Osteoblast (primary cell): ENCODE measurements at regions not wholly inside any gene's neighbourhood (a gene's known extent, or its start where the extent isn't known, plus 50 kb on each side); places are given as distances from the start of the nearest gene placed in this dataset.
"Not testable (repeated sequence)": the region's sequence is repeated elsewhere in the genome, so short reads cannot be mapped to it uniquely, and the experiment has no call there.

Source experiments
- DNase-seq: peaks from one replicate; pipeline ENCODE4 v3.0.0; 2011; ENCODE audit warnings: low spot score, mixed read lengths; ENCODE audit not compliant: insufficient read length; ENCODE audit errors: missing footprints
- H2AFZ ChIP-seq: 2 replicates; pipeline ENCODE4 v1.6.0; 2011; ENCODE audit warnings: mild to moderate bottlenecking, low read length
- H3K27ac ChIP-seq: 2 replicates; pipeline ENCODE4 v1.5.1; 2011; ENCODE audit warnings: mild to moderate bottlenecking, low read depth, low read length, moderate library complexity
- H3K27me3 ChIP-seq: 2 replicates; pipeline ENCODE4 v1.6.0; 2012; ENCODE audit warnings: mild to moderate bottlenecking, control low read depth, inconsistent platforms, low read length, moderate library complexity; ENCODE audit not compliant: insufficient read depth
- H3K36me3 ChIP-seq: 2 replicates; pipeline ENCODE4 v1.5.1; 2011; ENCODE audit warnings: mild to moderate bottlenecking, low read length, control low read depth, moderate library complexity; ENCODE audit not compliant: insufficient read depth
- H3K4me1 ChIP-seq: 2 replicates; pipeline ENCODE4 v1.5.1; 2011; ENCODE audit warnings: mild to moderate bottlenecking, low read length, control low read depth, moderate library complexity; ENCODE audit not compliant: insufficient read depth
- H3K4me2 ChIP-seq: 2 replicates; pipeline ENCODE4 v1.6.0; 2011; ENCODE audit warnings: mild to moderate bottlenecking, low read length; ENCODE audit not compliant: insufficient read depth
- H3K4me3 ChIP-seq: fragments of 200-600 bp; sonication (generic); 3 replicates; pipeline ENCODE4 v1.5.1; 2012; ENCODE audit warnings: mild to moderate bottlenecking, low read length, inconsistent platforms; ENCODE audit not compliant: insufficient read depth
- H3K79me2 ChIP-seq: 2 replicates; pipeline ENCODE4 v1.6.0; 2012; ENCODE audit warnings: mild to moderate bottlenecking, low read length, control low read depth, inconsistent platforms; ENCODE audit not compliant: insufficient read depth
- H3K9me3 ChIP-seq: 2 replicates; pipeline ENCODE4 v1.5.1; 2011; ENCODE audit warnings: low read depth, low read length, control low read depth
- H4K20me1 ChIP-seq: 2 replicates; pipeline ENCODE4 v1.6.0; 2012; ENCODE audit warnings: mild to moderate bottlenecking, low read length, control low read depth; ENCODE audit not compliant: insufficient read depth
- TF ChIP-seq, protein P1 (sequence below): IDR thresholded peaks from 2 replicates; pipeline ENCODE4 v1.5.1; 2011; ENCODE audit warnings: mild to moderate bottlenecking, low read depth, low read length, moderate library complexity; ENCODE audit errors: extremely low read depth

GRCh38 chr9:65401456-65402045, 116.5 kb upstream of the FOXD4L5 start:
- not testable (repeated sequence) for H3K4me1 ChIP-seq, H3K4me2 ChIP-seq, H3K9me3 ChIP-seq, H3K27ac ChIP-seq, H2AFZ ChIP-seq, DNase-seq, H3K36me3 ChIP-seq, H4K20me1 ChIP-seq, H3K79me2 ChIP-seq, H3K27me3 ChIP-seq, H3K4me3 ChIP-seq

GRCh38 chr9:65400886-65401285, 115.9 kb upstream of the FOXD4L5 start:
- Histone ChIP-seq H4K20me1 (no peaks in the 10 kb centered on the region), H3K4me3 (no peak overlapping the region), H3K4me1 (no peaks in the 10 kb centered on the region), H3K27ac (no peak overlapping the region), H3K9me3 (no peaks in the 10 kb centered on the region), H2AFZ (no peak overlapping the region), H3K79me2 (no peaks in the 10 kb centered on the region), H3K4me2 (no peak overlapping the region), H3K36me3 (no peaks in the 10 kb centered on the region), H3K27me3 (no peaks in the 10 kb centered on the region)
- TF ChIP-seq, protein P1, sequence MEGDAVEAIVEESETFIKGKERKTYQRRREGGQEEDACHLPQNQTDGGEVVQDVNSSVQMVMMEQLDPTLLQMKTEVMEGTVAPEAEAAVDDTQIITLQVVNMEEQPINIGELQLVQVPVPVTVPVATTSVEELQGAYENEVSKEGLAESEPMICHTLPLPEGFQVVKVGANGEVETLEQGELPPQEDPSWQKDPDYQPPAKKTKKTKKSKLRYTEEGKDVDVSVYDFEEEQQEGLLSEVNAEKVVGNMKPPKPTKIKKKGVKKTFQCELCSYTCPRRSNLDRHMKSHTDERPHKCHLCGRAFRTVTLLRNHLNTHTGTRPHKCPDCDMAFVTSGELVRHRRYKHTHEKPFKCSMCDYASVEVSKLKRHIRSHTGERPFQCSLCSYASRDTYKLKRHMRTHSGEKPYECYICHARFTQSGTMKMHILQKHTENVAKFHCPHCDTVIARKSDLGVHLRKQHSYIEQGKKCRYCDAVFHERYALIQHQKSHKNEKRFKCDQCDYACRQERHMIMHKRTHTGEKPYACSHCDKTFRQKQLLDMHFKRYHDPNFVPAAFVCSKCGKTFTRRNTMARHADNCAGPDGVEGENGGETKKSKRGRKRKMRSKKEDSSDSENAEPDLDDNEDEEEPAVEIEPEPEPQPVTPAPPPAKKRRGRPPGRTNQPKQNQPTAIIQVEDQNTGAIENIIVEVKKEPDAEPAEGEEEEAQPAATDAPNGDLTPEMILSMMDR: no peak
- peak; percentile 50 for DNase-seq

DNA sequence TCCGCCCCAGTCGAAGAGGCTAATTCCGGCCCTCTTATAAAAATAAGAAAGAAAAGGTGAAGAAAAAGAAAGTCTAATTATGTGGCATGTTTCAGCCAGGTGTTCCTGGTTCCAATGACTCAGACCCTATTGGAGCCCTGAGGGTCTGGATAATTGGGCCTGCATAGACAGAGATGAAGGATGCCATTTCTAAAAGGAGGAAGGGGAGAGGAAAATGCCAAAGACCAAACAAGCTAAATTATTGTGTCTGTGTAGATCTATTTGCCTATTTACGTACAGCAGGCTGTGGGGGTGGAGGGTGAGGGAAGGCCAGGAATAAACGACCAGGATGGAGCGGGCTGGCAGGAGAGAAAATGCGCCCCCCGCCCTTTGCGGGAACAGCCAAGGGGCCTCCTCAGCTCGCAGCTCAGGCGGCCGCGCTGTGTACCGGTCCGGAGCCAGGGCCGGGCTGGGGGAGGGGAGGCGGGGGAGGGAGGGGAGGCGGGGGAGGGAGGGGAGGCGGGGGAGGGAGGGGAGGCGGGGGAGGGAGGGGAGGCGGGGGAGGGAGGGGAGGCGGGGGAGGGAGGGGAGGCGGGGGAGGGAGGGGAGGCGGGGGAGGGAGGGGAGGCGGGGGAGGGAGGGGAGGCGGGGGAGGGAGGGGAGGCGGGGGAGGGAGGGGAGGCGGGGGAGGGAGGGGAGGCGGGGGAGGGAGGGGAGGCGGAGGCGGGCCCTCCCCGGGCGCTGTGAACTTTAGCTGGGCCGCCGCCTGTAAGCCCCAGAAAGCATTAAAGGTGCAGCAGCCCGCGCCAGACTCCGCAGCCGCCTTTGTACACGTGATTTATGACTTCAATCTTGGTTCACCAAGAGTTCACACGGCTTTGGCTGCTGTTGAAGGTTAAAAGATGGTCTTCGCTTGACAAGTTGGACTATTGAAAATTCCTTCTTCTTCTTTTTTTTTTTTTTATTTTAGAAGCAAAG, 113.0 kb upstream of the FOXD4L5 start:
- H4K20me1 ChIP-seq, H3K79me2 ChIP-seq, H3K27me3 ChIP-seq, H2AFZ ChIP-seq, H3K4me2 ChIP-seq, H3K27ac ChIP-seq, H3K9me3 ChIP-seq, DNase-seq, H3K4me1 ChIP-seq, H3K4me3 ChIP-seq, H3K36me3 ChIP-seq: not testable (repeated sequence)

- H2AFZ ChIP-seq, H3K79me2 ChIP-seq, H3K27me3 ChIP-seq, H3K4me2 ChIP-seq, H4K20me1 ChIP-seq, DNase-seq, H3K9me3 ChIP-seq, H3K36me3 ChIP-seq, H3K4me1 ChIP-seq, H3K27ac ChIP-seq, H3K4me3 ChIP-seq: not testable (repeated sequence)
Observed at GRCh38 chr9:65397226-65397625, 112.2 kb upstream of the FOXD4L5 start.

GRCh38 chr9:65396601-65397000, 111.6 kb upstream of the FOXD4L5 start:
- not testable (repeated sequence) for H3K4me3 ChIP-seq, H3K9me3 ChIP-seq, H3K27ac ChIP-seq, H3K4me1 ChIP-seq, H2AFZ ChIP-seq, H3K4me2 ChIP-seq, H3K27me3 ChIP-seq, H3K79me2 ChIP-seq, H4K20me1 ChIP-seq, H3K36me3 ChIP-seq, DNase-seq

GRCh38 chr9:65395789-65396188, 110.8 kb upstream of the FOXD4L5 start:
- not testable (repeated sequence) for H3K27ac ChIP-seq, H3K9me3 ChIP-seq, H3K4me3 ChIP-seq

DNA sequence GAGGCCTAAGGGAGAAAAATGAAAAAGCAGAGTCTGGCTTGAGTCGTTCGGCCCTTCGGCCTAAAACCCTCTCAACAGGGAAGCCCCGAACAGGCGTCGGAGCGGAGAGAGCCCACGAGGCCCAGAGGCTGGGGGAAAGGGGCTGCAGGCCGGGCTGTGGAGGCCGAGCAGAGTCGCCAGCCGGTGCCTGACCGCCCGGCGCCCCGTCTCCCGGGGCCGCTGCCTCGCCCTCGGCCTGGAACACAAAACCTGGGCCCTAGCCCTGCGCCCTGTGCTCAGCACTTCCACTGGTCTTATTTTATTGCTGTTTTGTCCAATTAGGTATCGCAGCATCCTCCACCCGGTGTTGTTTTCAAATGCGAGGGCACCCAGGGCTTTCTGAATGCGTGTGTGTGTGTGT, 110.1 kb upstream of the FOXD4L5 start:
- H3K4me1 ChIP-seq, DNase-seq, H3K9me3 ChIP-seq, H3K4me3 ChIP-seq, H3K4me2 ChIP-seq, H2AFZ ChIP-seq, H3K36me3 ChIP-seq, H4K20me1 ChIP-seq, H3K79me2 ChIP-seq, H3K27ac ChIP-seq, H3K27me3 ChIP-seq: not testable (repeated sequence)

More at GRCh38 chr9:65395789-65396188, 110.8 kb upstream of the FOXD4L5 start:
- not testable (repeated sequence) for H4K20me1 ChIP-seq, DNase-seq, H3K27me3 ChIP-seq, H3K4me1 ChIP-seq, H3K4me2 ChIP-seq, H2AFZ ChIP-seq, H3K79me2 ChIP-seq, H3K36me3 ChIP-seq

GRCh38 chr9:65393111-65393810, 108.3 kb upstream of the FOXD4L5 start:
- not testable (repeated sequence) for H3K4me1 ChIP-seq, H2AFZ ChIP-seq, H3K36me3 ChIP-seq, H3K9me3 ChIP-seq, H3K4me2 ChIP-seq, H3K27ac ChIP-seq, H3K79me2 ChIP-seq, H3K27me3 ChIP-seq, H3K4me3 ChIP-seq, H4K20me1 ChIP-seq, DNase-seq
